Chondrocyte (in vitro differentiated cells): ENCODE measurements at regions not wholly inside any gene's neighbourhood (a gene's known extent, or its start where the extent isn't known, plus 50 kb on each side); places are given as distances from the start of the nearest gene placed in this dataset.
"Not testable (repeated sequence)": the region's sequence is repeated elsewhere in the genome, so short reads cannot be mapped to it uniquely, and the experiment has no call there.

Experiments used
- DNase-seq: peaks from one replicate; pipeline ENCODE4 v3.0.0; 2021; ENCODE audit warnings: mixed read lengths, low spot score
- H3K27ac Mint-ChIP-seq: one replicate; pipeline ENCODE4 v1.8.0; 2021; ENCODE audit warnings: mild to moderate bottlenecking, moderate library complexity, mixed read lengths; ENCODE audit not compliant: unreplicated experiment
- H3K27me3 Mint-ChIP-seq: 2 replicates; pipeline ENCODE4 v1.8.0; 2021; ENCODE audit warnings: low read depth, mixed read lengths
- H3K36me3 Mint-ChIP-seq: 2 replicates; pipeline ENCODE4 v1.8.0; 2021; ENCODE audit warnings: low read depth, mixed read lengths
- H3K4me1 Mint-ChIP-seq: 2 replicates; pipeline ENCODE4 v1.8.0; 2021; ENCODE audit warnings: low read depth, mild to moderate bottlenecking, mixed read lengths
- H3K4me3 Mint-ChIP-seq: one replicate; pipeline ENCODE4 v1.8.0; 2021; ENCODE audit warnings: mild to moderate bottlenecking, moderate library complexity, mixed read lengths; ENCODE audit not compliant: unreplicated experiment
- H3K9me3 Mint-ChIP-seq: 2 replicates; pipeline ENCODE4 v1.8.0; 2021; ENCODE audit warnings: low read depth, mixed read lengths
- CTCF ChIP-seq: fragments of 200-600 bp; sonication (generic); IDR thresholded peaks from 2 replicates; pipeline ENCODE4 v1.5.0; 2021; ENCODE audit warnings: antibody characterized with exemption, mild to moderate bottlenecking, moderate library complexity

GRCh38 chr11:100602716-100603115 is 84.4 kb upstream of the ARHGAP42 start:
- no peak for DNase-seq
- H3K4me1 Mint-ChIP-seq, result peaks cover 7% of the 10 kb centered on the region
- no peaks in the 10 kb centered on the region for H3K27me3 Mint-ChIP-seq
- no peak overlapping the region for H3K4me3 Mint-ChIP-seq
- no peak overlapping the region for H3K27ac Mint-ChIP-seq
- H3K36me3 Mint-ChIP-seq, result peaks cover 2% of the 10 kb centered on the region
- H3K9me3 Mint-ChIP-seq, result peaks cover 7% of the 10 kb centered on the region
- no peak for TF ChIP-seq CTCF

GRCh38 chr11:100607761-100608160 is 79.3 kb upstream of the ARHGAP42 start:
- not testable (repeated sequence) for H3K27me3 Mint-ChIP-seq, H3K4me3 Mint-ChIP-seq, H3K36me3 Mint-ChIP-seq, H3K4me1 Mint-ChIP-seq, DNase-seq, H3K27ac Mint-ChIP-seq
- H3K9me3 Mint-ChIP-seq, result peaks cover 13% of the 10 kb centered on the region

- H3K36me3 Mint-ChIP-seq, result peaks cover 1% of the 10 kb centered on the region
These were observed 74.3 kb upstream of the ARHGAP42 start for GRCh38 chr11:100612766-100613165.

GRCh38 chr11:100618914-100619313 is 68.2 kb upstream of the ARHGAP42 start:
- Mint-ChIP-seq H3K27ac (peak overlapping the region; percentile 49), H3K4me1 (peaks cover 36% of the 10 kb centered on the region), H3K36me3 (peaks cover 11% of the 10 kb centered on the region), H3K27me3 (no peaks in the 10 kb centered on the region), H3K9me3 (peaks cover 17% of the 10 kb centered on the region), H3K4me3 (no peak overlapping the region)
- TF ChIP-seq CTCF, result no peak
- DNase-seq, result no peak

More at GRCh38 chr11:100612766-100613165, 74.3 kb upstream of the ARHGAP42 start:
- H3K27me3 Mint-ChIP-seq, result no peaks in the 10 kb centered on the region
- peaks cover 31% of the 10 kb centered on the region for H3K4me1 Mint-ChIP-seq
- TF ChIP-seq CTCF, result no peak
- DNase-seq, result no peak
- peak overlapping the region; percentile 13 for H3K27ac Mint-ChIP-seq
- no peak overlapping the region for H3K4me3 Mint-ChIP-seq
- peaks cover 17% of the 10 kb centered on the region for H3K9me3 Mint-ChIP-seq

- H3K4me3 Mint-ChIP-seq, result peak overlapping the region; percentile 2
- peaks cover 11% of the 10 kb centered on the region for H3K36me3 Mint-ChIP-seq
- peaks cover 35% of the 10 kb centered on the region for H3K4me1 Mint-ChIP-seq
- no peak for TF ChIP-seq CTCF
- peak overlapping the region; percentile 49 for H3K27ac Mint-ChIP-seq
- DNase-seq, result no peak
- peaks cover 23% of the 10 kb centered on the region for H3K9me3 Mint-ChIP-seq
- H3K27me3 Mint-ChIP-seq, result no peaks in the 10 kb centered on the region
These were observed 67.6 kb upstream of the ARHGAP42 start for GRCh38 chr11:100619484-100619883.

GRCh38 chr11:100622404-100622803 is 64.7 kb upstream of the ARHGAP42 start:
- Mint-ChIP-seq H3K27me3 (no peaks in the 10 kb centered on the region), H3K4me3 (no peak overlapping the region), H3K27ac (no peak overlapping the region), H3K36me3 (peaks cover 11% of the 10 kb centered on the region), H3K9me3 (peaks cover 22% of the 10 kb centered on the region), H3K4me1 (peaks cover 25% of the 10 kb centered on the region)
- DNase-seq, result no peak
- TF ChIP-seq CTCF, result no peak
